ENCODE measurements at regions not wholly inside any gene's neighbourhood (a gene's known extent, or its start where the extent isn't known, plus 50 kb on each side); places are given as distances from the start of the nearest gene placed in this dataset.
"Not testable (repeated sequence)": the region's sequence is repeated elsewhere in the genome, so short reads cannot be mapped to it uniquely, and the experiment has no call there.

- not testable (repeated sequence) for TF ChIP-seq CTCF (IDR thresholded peaks at IDR 0.05; ENCODE audit: borderline replicate concordance, extremely low read depth, low read length, poor library complexity, severe bottlenecking); EZH2 (IDR thresholded peaks at IDR 0.05; ENCODE audit: borderline replicate concordance, low read depth, low read length, severe bottlenecking)
Measured at GRCh38 chr20:43400882-43401281, 56.8 kb upstream of the SRSF6 start.
